H9 (cell line): ENCODE measurements at regions not wholly inside any gene's neighbourhood (a gene's known extent, or its start where the extent isn't known, plus 50 kb on each side); places are given as distances from the start of the nearest gene placed in this dataset.

Source experiments
- DNase-seq: peaks from one replicate; pipeline ENCODE4 v3.0.0-alpha.2; 2017
- H2AFZ ChIP-seq: one replicate; pipeline ENCODE4 v1.6.1; 2013; ENCODE audit warnings: mild to moderate bottlenecking, low read length, control low read depth, moderate library complexity
- H2AK5ac ChIP-seq: 2 replicates; pipeline ENCODE4 v1.6.1; 2013; ENCODE audit warnings: low read length, control low read depth, mixed read lengths; ENCODE audit not compliant: insufficient read length
- H2BK120ac ChIP-seq: one replicate; pipeline ENCODE4 v1.6.1; 2013; ENCODE audit warnings: low read depth, mild to moderate bottlenecking, low read length, control low read depth, inconsistent platforms; ENCODE audit not compliant: poor library complexity, severe bottlenecking
- H2BK12ac ChIP-seq: 2 replicates; pipeline ENCODE4 v1.6.1; 2013; ENCODE audit warnings: low read length, control low read depth, mixed read lengths, low read depth; ENCODE audit not compliant: insufficient read length
- H2BK15ac ChIP-seq: 2 replicates; pipeline ENCODE4 v1.6.1; 2013; ENCODE audit warnings: low read depth, low read length, control low read depth
- H2BK20ac ChIP-seq: one replicate; pipeline ENCODE4 v1.6.1; 2013; ENCODE audit warnings: low read depth, mild to moderate bottlenecking, low read length, control low read depth, inconsistent platforms; ENCODE audit not compliant: poor library complexity, severe bottlenecking
- H2BK5ac ChIP-seq: 2 replicates; pipeline ENCODE4 v1.6.1; 2013; ENCODE audit warnings: low read length, control low read depth, mixed read lengths; ENCODE audit not compliant: insufficient read length
- H3K14ac ChIP-seq: 2 replicates; pipeline ENCODE4 v1.6.1; 2013; ENCODE audit warnings: low read length, control low read depth; ENCODE audit not compliant: insufficient read depth
- H3K18ac ChIP-seq: 2 replicates; pipeline ENCODE4 v1.6.1; 2013; ENCODE audit warnings: low read depth, mild to moderate bottlenecking, mixed read lengths, low read length, control low read depth; ENCODE audit not compliant: insufficient read length
- H3K23ac ChIP-seq: 2 replicates; pipeline ENCODE4 v1.6.1; 2013; ENCODE audit warnings: low read length, control low read depth, mixed read lengths, low read depth; ENCODE audit not compliant: insufficient read length
- H3K23me2 ChIP-seq: 2 replicates; pipeline ENCODE4 v1.6.1; 2013; ENCODE audit warnings: low read depth, mild to moderate bottlenecking, mixed read lengths, low read length, control low read depth; ENCODE audit not compliant: insufficient read length, poor library complexity, severe bottlenecking
- H3K27ac ChIP-seq: 2 replicates; pipeline ENCODE4 v1.5.1; 2013; ENCODE audit warnings: low read length, control low read depth, mixed read lengths, low read depth; ENCODE audit not compliant: insufficient read length
- H3K27me3 ChIP-seq: 2 replicates; pipeline ENCODE4 v1.6.1; 2013; ENCODE audit warnings: low read length, control low read depth, inconsistent platforms; ENCODE audit not compliant: insufficient read depth
- H3K4ac ChIP-seq: 2 replicates; pipeline ENCODE4 v1.6.1; 2013; ENCODE audit warnings: low read depth, mild to moderate bottlenecking, control low read depth, inconsistent platforms, low read length, moderate library complexity
- H3K4me1 ChIP-seq: 2 replicates; pipeline ENCODE4 v1.6.1; 2013; ENCODE audit warnings: low read length, control low read depth, inconsistent platforms; ENCODE audit not compliant: insufficient read depth
- H3K4me2 ChIP-seq: 2 replicates; pipeline ENCODE4 v1.6.1; 2013; ENCODE audit warnings: low read length, control low read depth, mixed read lengths; ENCODE audit not compliant: insufficient read length, insufficient read depth
- H3K56ac ChIP-seq: 2 replicates; pipeline ENCODE4 v1.6.1; 2013; ENCODE audit warnings: low read depth, mild to moderate bottlenecking, mixed read lengths, low read length, control low read depth; ENCODE audit not compliant: insufficient read length
- H3K79me1 ChIP-seq: 2 replicates; pipeline ENCODE4 v1.6.1; 2013; ENCODE audit warnings: low read depth, mild to moderate bottlenecking, moderate library complexity, low read length, control low read depth, inconsistent platforms; ENCODE audit not compliant: insufficient read depth, poor library complexity, severe bottlenecking
- H3K79me2 ChIP-seq: 2 replicates; pipeline ENCODE4 v1.6.1; 2013; ENCODE audit warnings: low read length, control low read depth, inconsistent platforms; ENCODE audit not compliant: insufficient read depth
- H3K9ac ChIP-seq: 2 replicates; pipeline ENCODE4 v1.6.1; 2013; ENCODE audit warnings: low read length, control low read depth, mixed read lengths; ENCODE audit not compliant: insufficient read length; ENCODE audit errors: extremely low read depth
- H3K9me3 ChIP-seq: one replicate; pipeline ENCODE4 v1.6.1; 2013; ENCODE audit warnings: low read depth, low read length, inconsistent platforms; ENCODE audit not compliant: control insufficient read depth
- H3T11ph ChIP-seq: one replicate; pipeline ENCODE4 v1.6.1; 2013; ENCODE audit warnings: mild to moderate bottlenecking, low read length, control low read depth, inconsistent platforms
- H4K20me1 ChIP-seq: one replicate; pipeline ENCODE4 v1.6.1; 2013; ENCODE audit not compliant: control insufficient read depth, insufficient read length, insufficient read depth
- H4K5ac ChIP-seq: 2 replicates; pipeline ENCODE4 v1.6.1; 2013; ENCODE audit warnings: low read depth, mild to moderate bottlenecking, mixed read lengths, low read length, control low read depth; ENCODE audit not compliant: insufficient read length
- H4K8ac ChIP-seq: replicated peaks from 2 replicates; pipeline ENCODE4 v1.6.1; 2013; ENCODE audit warnings: low read length, control low read depth, mixed read lengths, low read depth; ENCODE audit not compliant: insufficient read length
- H4K91ac ChIP-seq: 2 replicates; pipeline ENCODE4 v1.6.1; 2013; ENCODE audit warnings: low read depth, mild to moderate bottlenecking, moderate library complexity, mixed read lengths, low read length, control low read depth; ENCODE audit not compliant: insufficient read length
- H3K27ac Mint-ChIP-seq, 3 experiments: 2 replicates in 2 of 3; 3 replicates in 1 of 3; pipeline ENCODE4 v1.8.0; 2020 to 2021; ENCODE audit warnings: mixed read lengths in 3 of 3, mild to moderate bottlenecking in 1 of 3, moderate library complexity in 1 of 3
- H3K27me3 Mint-ChIP-seq: 2 replicates; pipeline ENCODE4 v1.8.0; 2021; ENCODE audit warnings: low read depth, mild to moderate bottlenecking, moderate library complexity, mixed read lengths
- H3K36me3 Mint-ChIP-seq, 3 experiments: 2 replicates in 2 of 3; 3 replicates in 1 of 3; pipeline ENCODE4 v1.8.0; 2020 to 2021; ENCODE audit warnings: low read depth in 3 of 3, mixed read lengths in 3 of 3; ENCODE audit not compliant: insufficient read depth in 1 of 3
- H3K4me1 Mint-ChIP-seq, 2 experiments: 2 replicates each; pipeline ENCODE4 v1.8.0; 2020; ENCODE audit warnings: mixed read lengths in 2 of 2
- H3K4me3 Mint-ChIP-seq, 2 experiments: 2 replicates in 1 of 2; 3 replicates in 1 of 2; pipeline ENCODE4 v1.8.0; 2020 to 2021; ENCODE audit warnings: mild to moderate bottlenecking in 2 of 2, mixed read lengths in 2 of 2, moderate library complexity in 1 of 2
- H3K9me3 Mint-ChIP-seq, 2 experiments: 2 replicates in 1 of 2; 3 replicates in 1 of 2; pipeline ENCODE4 v1.8.0; 2020; ENCODE audit warnings: mild to moderate bottlenecking in 2 of 2, mixed read lengths in 2 of 2, moderate library complexity in 1 of 2
- WGBS: extraction: QIAGEN DNeasy Blood & Tissue Kit; methylation state at CpG from one replicate; pipeline ENCODE4 v1.1.7; 2013; ENCODE audit warnings: missing lambda C conversion rate, low lambda C conversion rate, mixed read lengths; ENCODE audit not compliant: insufficient read length; ENCODE audit errors: extremely low coverage; 5-methylcytosine and 5-hydroxymethylcytosine counted together
- TF ChIP-seq, protein P1 (sequence below): fragments of 200-600 bp; sonication (generic); conservative IDR thresholded peaks from 3 replicates; pipeline ENCODE4 v1.8.0; 2021; ENCODE audit warnings: antibody characterized with exemption, mild to moderate bottlenecking

DNA sequence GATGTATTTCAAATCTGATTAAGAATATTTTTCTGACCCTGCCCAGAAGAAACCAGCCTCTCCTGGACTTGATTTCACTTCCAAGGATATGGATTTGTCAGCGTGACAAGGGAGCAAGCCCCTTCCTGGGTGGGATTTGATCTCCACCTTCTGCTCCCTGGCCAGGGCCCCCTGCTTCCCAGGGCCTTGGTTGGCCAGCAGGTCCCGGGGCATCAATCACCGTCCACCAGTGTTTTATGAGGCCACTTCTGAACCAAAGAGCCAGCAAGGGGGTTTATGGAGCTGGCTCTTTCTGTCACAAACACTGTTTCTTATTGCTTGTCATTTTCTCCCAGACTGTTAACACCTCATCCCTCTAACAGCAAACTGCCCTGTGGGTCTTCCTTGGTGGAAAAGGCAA, 320.5 kb upstream of the SKOR2 start:
- Histone ChIP-seq H3K79me1 (no peaks in the 10 kb centered on the region), H3K27ac (no peak overlapping the region), H3K79me2 (no peaks in the 10 kb centered on the region), H3K23ac (no peak overlapping the region), H4K20me1 (no peaks in the 10 kb centered on the region), H2BK20ac (no peak overlapping the region), H3T11ph (no peak overlapping the region), H4K5ac (no peak overlapping the region), H2AFZ (no peak overlapping the region), H3K4ac (no peak overlapping the region), H2AK5ac (no peak overlapping the region), H3K4me2 (no peak overlapping the region), H4K8ac (no peak overlapping the region), H3K27me3 (no peaks in the 10 kb centered on the region), H2BK12ac (no peak overlapping the region), H2BK5ac (no peak overlapping the region), H3K18ac (no peak overlapping the region), H3K9ac (no peak overlapping the region), H2BK120ac (no peak overlapping the region), H3K4me1 (no peaks in the 10 kb centered on the region), H3K56ac (no peak overlapping the region), H3K14ac (no peak overlapping the region), H2BK15ac (no peak overlapping the region), H4K91ac (no peak overlapping the region), H3K23me2 (no peaks in the 10 kb centered on the region), H3K9me3 (no peaks in the 10 kb centered on the region)
- peaks cover 7% of the 10 kb centered on the region for H3K27me3 Mint-ChIP-seq
- H3K27ac Mint-ChIP-seq, result no peak overlapping the region
- WGBS, result no CpG with 5 or more reads among the region's 3 CpGs
- DNase-seq, result no peak
- no peaks in the 10 kb centered on the region for H3K9me3 Mint-ChIP-seq
- H3K4me3 Mint-ChIP-seq, result no peak overlapping the region
- TF ChIP-seq, protein P1, sequence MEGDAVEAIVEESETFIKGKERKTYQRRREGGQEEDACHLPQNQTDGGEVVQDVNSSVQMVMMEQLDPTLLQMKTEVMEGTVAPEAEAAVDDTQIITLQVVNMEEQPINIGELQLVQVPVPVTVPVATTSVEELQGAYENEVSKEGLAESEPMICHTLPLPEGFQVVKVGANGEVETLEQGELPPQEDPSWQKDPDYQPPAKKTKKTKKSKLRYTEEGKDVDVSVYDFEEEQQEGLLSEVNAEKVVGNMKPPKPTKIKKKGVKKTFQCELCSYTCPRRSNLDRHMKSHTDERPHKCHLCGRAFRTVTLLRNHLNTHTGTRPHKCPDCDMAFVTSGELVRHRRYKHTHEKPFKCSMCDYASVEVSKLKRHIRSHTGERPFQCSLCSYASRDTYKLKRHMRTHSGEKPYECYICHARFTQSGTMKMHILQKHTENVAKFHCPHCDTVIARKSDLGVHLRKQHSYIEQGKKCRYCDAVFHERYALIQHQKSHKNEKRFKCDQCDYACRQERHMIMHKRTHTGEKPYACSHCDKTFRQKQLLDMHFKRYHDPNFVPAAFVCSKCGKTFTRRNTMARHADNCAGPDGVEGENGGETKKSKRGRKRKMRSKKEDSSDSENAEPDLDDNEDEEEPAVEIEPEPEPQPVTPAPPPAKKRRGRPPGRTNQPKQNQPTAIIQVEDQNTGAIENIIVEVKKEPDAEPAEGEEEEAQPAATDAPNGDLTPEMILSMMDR, result no peak
- peaks cover 23 to 28% of the 10 kb centered on the region in 2 experiments for H3K4me1 Mint-ChIP-seq
- no peaks in the 10 kb centered on the region for H3K36me3 Mint-ChIP-seq
